Omental fat pad (tissue), 3 donors: ENCODE measurements at regions not wholly inside any gene's neighbourhood (a gene's known extent, or its start where the extent isn't known, plus 50 kb on each side); places are given as distances from the start of the nearest gene placed in this dataset.

Experiments used
- ATAC-seq: fragments of 150-250 bp; one replicate; pipeline ENCODE4 v1.9.1; 2016; ENCODE audit warnings: mild to moderate bottlenecking, moderate library complexity; ENCODE audit not compliant: low FRiP score
- DNase-seq: peaks from one replicate; pipeline ENCODE4 v3.0.0-alpha.2; 2019; ENCODE audit warnings: low spot score
- TF ChIP-seq, protein P1 (sequence below), 3 donors: fragments of 450-650 bp; IDR thresholded peaks; one replicate each; pipeline ENCODE4 v1.5.1; 2016 to 2017; ENCODE audit warnings: antibody characterized with exemption in 3 of 3, mild to moderate bottlenecking in 3 of 3, moderate library complexity in 2 of 3

DNA sequence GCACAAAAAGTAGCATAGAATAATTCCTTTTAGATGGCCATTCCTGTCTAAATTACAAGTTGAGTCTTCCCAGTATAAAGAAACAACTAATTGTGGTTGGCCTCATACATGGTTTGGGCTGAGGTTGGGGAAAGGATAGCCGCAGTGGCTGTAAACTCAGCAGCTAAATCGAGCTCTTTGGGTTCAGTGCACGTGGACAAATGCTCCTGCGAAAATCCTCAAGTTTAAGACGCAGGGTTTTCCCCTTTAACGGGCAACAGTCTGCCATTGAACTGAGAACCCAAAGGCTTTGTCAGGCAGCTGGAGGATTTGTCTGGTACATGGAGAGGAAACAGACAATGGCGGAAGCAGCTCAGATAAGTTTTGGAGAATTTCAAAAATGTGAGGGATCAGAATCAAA, 331.9 kb downstream of the TGFB2 start:
- ATAC-seq (no peak), DNase-seq (no peak)
- TF ChIP-seq, protein P1, sequence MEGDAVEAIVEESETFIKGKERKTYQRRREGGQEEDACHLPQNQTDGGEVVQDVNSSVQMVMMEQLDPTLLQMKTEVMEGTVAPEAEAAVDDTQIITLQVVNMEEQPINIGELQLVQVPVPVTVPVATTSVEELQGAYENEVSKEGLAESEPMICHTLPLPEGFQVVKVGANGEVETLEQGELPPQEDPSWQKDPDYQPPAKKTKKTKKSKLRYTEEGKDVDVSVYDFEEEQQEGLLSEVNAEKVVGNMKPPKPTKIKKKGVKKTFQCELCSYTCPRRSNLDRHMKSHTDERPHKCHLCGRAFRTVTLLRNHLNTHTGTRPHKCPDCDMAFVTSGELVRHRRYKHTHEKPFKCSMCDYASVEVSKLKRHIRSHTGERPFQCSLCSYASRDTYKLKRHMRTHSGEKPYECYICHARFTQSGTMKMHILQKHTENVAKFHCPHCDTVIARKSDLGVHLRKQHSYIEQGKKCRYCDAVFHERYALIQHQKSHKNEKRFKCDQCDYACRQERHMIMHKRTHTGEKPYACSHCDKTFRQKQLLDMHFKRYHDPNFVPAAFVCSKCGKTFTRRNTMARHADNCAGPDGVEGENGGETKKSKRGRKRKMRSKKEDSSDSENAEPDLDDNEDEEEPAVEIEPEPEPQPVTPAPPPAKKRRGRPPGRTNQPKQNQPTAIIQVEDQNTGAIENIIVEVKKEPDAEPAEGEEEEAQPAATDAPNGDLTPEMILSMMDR (IDR thresholded peaks at IDR 0.05), result no peak

GRCh38 chr1:218679391-218679790, 334.3 kb downstream of the TGFB2 start:
- no peak for DNase-seq
- ATAC-seq, result no peak
- TF ChIP-seq, protein P1 (IDR thresholded peaks at IDR 0.05), result no peak

- TF ChIP-seq, protein P1 (IDR thresholded peaks at IDR 0.05), result no peak
- DNase-seq (no peak), ATAC-seq (no peak)
Measured at GRCh38 chr1:218679988-218680748, 335.0 kb downstream of the TGFB2 start.

GRCh38 chr1:218683242-218683641, 338.1 kb downstream of the TGFB2 start:
- ATAC-seq (no peak), DNase-seq (no peak)
- TF ChIP-seq, protein P1 (IDR thresholded peaks at IDR 0.05), result no peak

DNA sequence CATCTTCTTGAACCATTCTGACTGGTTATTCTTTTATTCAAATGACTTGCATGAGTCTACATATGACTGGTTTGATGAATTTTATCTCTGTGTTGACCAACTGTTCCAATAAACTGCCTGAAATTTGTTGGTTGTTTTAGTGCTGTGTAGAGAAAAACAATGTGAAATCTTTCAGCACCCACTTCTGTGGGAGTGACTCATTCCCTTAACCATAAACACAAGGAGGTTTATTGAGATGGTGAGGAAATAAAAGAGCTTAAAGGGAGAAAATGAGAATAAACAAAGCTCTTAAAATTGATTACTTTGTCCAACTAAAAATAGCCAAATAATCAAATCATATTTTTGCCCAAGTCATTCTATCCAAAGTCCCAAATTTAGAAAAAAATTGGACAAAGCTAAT, 341.1 kb downstream of the TGFB2 start:
- DNase-seq, result no peak
- TF ChIP-seq, protein P1 (IDR thresholded peaks at IDR 0.05), result no peak
- ATAC-seq, result no peak

GRCh38 chr1:218686761-218687160, 341.6 kb downstream of the TGFB2 start:
- no peak for ATAC-seq
- TF ChIP-seq, protein P1 (IDR thresholded peaks at IDR 0.05), result no peak
- DNase-seq, result no peak

GRCh38 chr1:218692808-218693207, 347.7 kb downstream of the TGFB2 start:
- no peak for DNase-seq
- TF ChIP-seq, protein P1 (IDR thresholded peaks at IDR 0.05), result no peak
- ATAC-seq, result no peak
